HEK293T (cell line): ENCODE measurements at regions not wholly inside any gene's neighbourhood (a gene's known extent, or its start where the extent isn't known, plus 50 kb on each side); places are given as distances from the start of the nearest gene placed in this dataset.

Experiments
- ARNT ChIP-seq: fragments of 450-650 bp; IDR thresholded peaks from 2 replicates; pipeline ENCODE4 v1.6.1; 2017; ENCODE audit warnings: mild to moderate bottlenecking
- ELF4 ChIP-seq: fragments of 450-650 bp; IDR thresholded peaks from 2 replicates; pipeline ENCODE4 v1.6.1; 2017; ENCODE audit warnings: antibody characterized with exemption
- FOXM1 ChIP-seq: fragments of 450-650 bp; IDR thresholded peaks from 2 replicates; pipeline ENCODE4 v1.6.1; 2017; ENCODE audit warnings: mild to moderate bottlenecking, borderline replicate concordance
- HDGF ChIP-seq: fragments of 450-650 bp; IDR thresholded peaks from 2 replicates; pipeline ENCODE4 v1.6.1; 2017; ENCODE audit warnings: antibody characterized with exemption, borderline replicate concordance
- L3MBTL2 ChIP-seq: fragments of 450-650 bp; conservative IDR thresholded peaks from 2 replicates; pipeline ENCODE4 v1.6.1; 2016; ENCODE audit warnings: mild to moderate bottlenecking
- NFRKB ChIP-seq: fragments of 450-650 bp; IDR thresholded peaks from 2 replicates; pipeline ENCODE4 v1.6.1; 2016; ENCODE audit warnings: mild to moderate bottlenecking, moderate library complexity
- SP1 ChIP-seq: fragments of 450-650 bp; IDR thresholded peaks from 2 replicates; pipeline ENCODE4 v1.6.1; 2017
- TF ChIP-seq, protein P1 (sequence below): fragments of 450-650 bp; IDR thresholded peaks from 2 replicates; pipeline ENCODE4 v1.6.1; 2016

DNA sequence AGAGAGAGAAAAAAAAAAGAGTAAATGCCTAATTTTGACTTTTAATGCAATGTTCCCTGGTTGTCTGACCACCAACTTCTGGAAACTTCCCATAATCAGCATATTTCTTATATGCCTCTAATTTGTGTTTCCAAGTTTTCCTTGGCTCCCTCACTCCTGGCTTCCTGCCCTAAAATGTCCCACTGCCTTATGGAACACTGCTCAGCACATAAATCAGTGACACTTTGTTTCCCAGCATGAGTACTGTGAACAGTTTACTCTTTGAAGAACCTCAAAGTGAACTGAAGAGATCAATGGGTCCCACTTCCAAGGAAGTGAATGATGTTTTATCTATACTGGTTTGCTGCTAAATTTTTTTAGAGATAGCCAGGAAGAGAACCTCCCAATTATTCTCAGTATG lies 271.3 kb upstream of the PRMT6 start:
- TF ChIP-seq ELF4 (no peak), HDGF (no peak), ARNT (no peak), L3MBTL2 (no peak), FOXM1 (no peak), NFRKB (no peak), SP1 (no peak)
- TF ChIP-seq, protein P1, sequence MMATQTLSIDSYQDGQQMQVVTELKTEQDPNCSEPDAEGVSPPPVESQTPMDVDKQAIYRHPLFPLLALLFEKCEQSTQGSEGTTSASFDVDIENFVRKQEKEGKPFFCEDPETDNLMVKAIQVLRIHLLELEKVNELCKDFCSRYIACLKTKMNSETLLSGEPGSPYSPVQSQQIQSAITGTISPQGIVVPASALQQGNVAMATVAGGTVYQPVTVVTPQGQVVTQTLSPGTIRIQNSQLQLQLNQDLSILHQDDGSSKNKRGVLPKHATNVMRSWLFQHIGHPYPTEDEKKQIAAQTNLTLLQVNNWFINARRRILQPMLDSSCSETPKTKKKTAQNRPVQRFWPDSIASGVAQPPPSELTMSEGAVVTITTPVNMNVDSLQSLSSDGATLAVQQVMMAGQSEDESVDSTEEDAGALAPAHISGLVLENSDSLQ: no peak
